CD4-positive, alpha-beta T cell treated with Interleukin-21 for 1 hour (primary cell): ENCODE measurements at regions not wholly inside any gene's neighbourhood (a gene's known extent, or its start where the extent isn't known, plus 50 kb on each side); places are given as distances from the start of the nearest gene placed in this dataset.
"Not testable (repeated sequence)": the region's sequence is repeated elsewhere in the genome, so short reads cannot be mapped to it uniquely, and the experiment has no call there.

Source experiments
- DNase-seq: peaks from one replicate; pipeline ENCODE4 v3.0.0-alpha.2; 2020

DNA sequence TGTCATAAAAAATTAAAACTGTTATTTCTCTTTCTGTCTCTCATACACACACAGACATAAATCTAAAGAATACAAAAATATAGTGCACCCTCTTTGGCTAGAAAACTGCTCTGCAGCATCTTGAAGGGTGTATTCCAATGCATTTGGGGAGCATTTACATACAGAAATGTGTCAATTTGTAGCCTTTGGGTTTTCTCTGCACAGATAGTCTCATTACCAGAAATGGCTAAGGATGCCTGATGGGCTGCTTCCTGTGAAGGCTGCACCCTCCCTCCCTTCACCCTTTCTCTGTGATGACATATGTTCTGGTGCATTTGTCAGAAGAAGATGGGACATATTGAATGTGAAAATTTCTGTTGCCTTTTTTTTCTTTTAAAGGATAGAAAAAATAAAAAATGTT, 1239.3 kb downstream of the CDH11 start:
- DNase-seq = no peak

DNA sequence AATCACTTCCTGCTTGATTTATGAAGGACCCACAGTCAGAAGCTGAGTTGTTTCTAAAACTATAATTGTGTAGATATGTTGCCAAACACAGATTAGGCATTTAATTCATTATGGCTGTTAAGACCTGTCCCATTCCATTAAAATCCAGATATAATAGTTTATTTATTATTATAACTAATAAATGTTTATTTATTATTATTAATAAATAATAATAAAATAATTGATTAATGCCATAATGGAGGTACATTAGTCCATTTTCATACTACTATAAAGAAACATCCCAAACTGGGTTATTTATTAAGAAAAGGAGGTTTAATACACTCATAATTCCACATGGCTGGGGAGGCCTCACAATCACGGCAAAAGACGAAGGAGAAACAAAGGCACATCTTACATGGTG, 1240.9 kb downstream of the CDH11 start:
- DNase-seq = no peak

DNA sequence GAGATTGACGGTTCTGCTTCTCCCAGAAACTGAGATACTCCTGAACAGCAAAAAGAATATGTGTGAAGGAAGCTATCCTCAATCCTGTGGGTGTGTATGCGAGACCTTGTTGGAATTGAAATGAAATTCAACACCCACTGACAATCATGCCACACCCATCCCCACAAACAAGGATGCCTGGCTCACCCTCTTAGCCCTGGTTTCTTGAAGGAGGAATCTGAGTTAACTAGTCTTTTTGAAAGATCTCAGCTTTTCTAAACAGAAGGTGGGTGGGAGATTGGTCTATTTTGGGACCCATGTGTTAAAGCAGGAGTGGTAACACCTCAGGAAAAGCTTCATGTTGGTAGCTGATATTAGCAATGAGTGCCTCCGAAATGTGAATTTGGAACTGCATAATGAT, 1244.5 kb downstream of the CDH11 start:
- DNase-seq = no peak

DNA sequence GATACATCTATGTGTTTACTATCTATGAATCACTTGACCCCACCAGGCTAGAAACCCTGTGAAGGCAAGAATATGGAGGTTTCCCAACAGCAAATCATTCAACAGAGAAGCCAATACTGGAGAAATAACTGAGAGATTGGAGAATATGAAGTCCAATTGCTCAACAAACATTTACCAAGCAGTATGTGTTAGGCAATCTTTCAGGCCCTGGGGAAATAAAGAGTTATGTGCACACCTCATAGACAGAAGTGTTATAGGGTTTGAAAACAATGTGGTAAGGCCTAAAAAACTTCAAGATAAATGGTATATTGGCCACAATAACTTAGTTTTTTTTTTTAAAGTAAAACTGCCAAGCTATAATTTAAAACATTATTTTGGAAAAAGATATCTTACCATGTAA, 1245.8 kb downstream of the CDH11 start:
- no peak for DNase-seq

DNA sequence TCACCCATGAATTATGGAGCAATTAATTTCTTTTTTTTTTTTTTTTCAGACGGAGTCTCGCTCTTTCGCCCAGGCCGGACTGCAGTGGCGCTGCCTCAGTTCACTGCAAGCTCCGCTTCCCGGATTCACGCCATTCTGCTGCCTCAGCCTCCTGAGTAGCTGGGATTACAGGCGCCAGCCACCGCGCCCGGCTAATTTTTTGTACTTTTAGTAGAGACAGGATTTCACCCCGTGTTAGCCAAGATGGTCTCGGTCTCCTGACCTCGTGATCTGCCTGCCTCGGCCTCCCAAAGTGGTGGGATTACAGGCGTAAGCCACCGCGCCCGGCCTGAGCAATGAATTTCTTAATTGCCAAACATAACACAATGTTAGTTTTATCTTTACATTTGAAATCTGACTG, 1261.2 kb downstream of the CDH11 start:
- DNase-seq = not testable (repeated sequence)

DNA sequence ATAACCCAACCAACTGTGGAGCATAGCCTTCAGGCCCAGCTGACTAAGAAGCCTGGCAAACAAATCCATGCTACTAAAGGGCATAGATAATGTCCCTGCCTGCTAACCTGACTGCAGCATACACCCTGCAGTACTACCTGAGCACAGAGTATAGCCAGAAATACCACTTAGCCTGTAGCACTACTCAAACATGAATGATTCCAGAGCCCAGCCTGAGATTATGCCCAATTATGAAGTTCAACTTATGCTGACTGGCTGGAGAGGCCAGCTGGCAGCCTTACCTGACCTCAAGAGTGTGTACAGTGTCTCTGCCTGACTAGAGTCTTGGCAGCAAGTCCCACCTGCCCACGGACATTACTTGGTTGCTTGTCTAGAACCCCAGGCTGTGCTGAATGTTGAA, 1265.3 kb downstream of the CDH11 start:
- DNase-seq = no peak

DNA sequence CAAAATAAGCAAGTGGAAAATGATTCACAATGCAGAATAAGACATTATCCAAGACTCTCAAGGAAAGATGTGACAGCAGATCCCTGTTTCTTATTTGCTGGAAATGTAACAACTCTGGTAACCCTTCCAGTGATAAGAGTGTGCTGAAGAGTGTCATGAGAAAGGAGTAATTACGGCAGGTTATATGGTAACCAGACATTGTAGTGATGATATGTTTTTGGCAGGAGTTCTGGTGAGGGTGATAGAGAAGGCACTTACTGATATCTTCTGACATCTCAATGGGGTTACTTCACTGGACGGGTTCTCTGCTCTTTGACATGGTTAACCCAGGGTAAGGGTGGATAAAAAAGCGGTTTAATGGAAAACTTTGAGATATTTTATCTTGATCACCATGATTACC, 1270.9 kb downstream of the CDH11 start:
- no peak for DNase-seq

DNA sequence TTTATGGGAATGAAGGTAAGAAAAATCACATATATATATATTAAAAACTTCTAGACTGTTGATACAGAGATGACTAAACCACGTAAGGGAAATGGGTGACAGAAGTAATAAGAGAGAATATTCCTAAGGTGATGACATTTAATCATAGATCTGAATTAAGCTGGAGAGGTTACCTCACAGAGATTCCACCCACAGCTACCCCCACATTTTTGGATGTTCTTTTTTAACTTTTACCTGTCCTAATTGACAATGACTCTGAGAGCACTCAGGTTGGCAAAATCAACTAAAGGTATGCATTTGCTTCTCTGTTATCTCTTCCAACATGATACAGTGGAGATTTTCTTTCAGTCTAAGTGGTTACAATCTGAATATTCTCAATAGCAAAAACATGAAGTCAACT, 1280.6 kb downstream of the CDH11 start:
- DNase-seq = no peak

DNA sequence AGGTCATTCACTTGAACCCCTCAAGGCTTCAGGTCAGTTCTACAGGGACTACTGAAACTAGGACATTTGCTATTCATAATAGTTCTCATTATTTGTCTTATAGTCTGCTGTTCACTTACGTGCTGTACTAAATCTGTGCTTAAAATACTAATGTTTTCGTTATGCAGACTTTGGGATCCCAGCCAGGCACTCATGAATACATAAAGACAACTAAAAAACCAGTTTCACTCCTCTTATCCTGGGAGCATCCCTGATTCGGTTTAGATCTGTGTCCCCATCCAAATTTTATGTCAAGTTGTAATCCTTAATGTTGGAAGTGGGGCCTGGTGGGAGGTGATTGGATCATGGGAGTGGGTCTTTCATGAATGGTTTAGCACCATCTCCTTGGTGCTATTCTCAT, 1291.8 kb downstream of the CDH11 start:
- DNase-seq = no peak

DNA sequence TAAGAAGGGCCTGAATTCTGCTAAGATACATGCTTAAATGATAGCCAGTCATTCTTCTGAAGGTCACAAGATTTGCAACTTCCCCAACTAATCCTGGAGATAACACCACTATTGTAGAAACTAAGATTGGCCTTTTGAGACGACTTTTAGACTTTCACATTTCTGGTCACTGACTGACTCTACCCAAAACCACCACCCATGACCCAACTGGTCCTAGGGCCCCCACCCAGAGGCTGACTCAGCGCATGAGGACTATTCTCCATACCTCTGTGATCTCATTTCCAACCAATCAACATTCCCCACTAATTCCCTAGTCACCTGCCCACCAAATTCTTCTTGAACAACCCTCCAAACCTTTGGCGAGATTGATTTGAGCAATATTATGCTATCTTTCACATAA, 1299.0 kb downstream of the CDH11 start:
- DNase-seq = no peak

DNA sequence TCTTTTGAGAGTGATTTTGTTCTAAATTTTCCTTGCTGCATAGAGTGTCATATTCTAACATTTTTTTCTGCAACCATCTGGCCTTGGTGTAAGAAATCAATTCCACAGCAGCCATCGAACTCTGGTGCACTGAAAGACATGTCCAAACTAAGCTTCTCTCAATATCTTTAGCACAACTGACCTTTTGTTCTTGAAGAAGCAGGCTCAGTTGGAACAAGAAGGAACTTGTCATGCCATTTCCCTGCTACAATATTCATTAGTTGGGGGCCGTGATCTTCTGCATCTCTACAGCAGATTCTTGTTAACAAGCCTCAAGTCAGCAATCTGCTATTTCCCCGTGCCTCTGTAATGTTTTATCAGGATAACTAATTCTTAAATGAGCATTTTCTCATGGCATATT, 1305.6 kb downstream of the CDH11 start:
- no peak for DNase-seq

DNA sequence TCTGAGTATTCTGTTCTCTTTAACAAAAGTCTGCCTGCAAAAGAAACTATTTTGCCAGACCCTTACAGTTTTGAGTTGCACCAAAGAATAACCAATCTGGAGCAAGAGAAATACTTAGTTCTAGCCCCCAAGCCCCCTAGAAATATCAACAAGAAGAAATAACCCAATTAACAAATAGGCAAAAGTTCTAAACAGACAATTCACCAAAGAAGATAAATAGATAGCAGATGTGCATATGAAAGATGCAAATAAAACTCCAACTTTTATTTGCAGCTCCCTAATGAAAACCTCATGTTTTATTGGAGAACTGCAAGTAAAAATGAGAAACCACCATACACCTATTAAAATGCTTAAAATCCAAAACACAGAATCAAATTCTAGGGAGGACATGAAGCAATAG, 1308.0 kb downstream of the CDH11 start:
- no peak for DNase-seq

DNA sequence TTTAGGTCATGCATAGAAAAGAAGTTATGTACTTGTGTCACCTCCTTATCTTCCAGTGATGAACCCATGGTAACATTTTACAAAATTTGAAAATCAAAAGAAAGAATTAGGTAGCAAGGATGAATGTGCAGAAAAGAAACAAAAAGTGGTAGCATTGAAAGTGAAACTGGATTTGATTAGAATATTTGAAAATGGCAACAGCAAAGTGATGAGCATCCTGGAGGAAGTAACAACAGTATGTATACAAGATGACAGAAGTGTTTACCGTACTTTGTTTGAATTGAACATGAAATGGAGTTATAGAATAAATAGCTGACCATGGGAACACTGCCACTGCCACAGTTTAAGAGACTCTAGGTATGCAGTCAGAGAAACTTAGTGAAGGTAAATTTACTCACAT, 1313.1 kb downstream of the CDH11 start:
- no peak for DNase-seq

DNA sequence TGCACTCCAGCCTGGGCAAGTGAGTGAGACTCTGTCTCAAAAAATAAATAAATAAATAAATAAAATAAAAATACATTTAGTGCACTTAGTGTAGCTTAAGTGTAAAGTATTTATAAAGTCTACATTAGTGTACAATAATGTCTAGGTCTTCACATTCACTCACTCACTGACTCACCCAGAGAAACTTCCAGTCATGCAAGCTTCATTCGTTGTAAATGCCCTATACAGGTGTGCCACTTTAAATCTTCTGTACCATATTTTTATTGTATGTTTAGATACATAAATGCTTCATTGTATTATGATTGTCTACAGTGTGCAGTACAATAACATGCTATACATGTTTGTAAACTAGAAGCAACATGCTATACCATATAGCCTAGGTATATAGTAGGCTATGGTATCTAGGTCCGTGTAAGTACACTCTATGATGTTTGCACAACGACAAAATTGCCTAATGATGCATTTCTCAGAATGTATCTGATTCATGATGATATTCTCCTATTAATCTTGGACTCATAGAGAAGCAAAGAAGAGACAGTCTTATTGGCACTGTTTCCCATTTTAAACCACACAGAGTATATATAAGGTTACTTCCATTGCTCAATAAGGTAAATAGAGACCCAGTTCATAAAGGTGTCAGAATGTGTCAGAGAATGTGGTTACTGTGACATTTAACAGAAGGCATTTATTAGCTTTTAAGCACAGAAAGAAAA, 1314.9 kb downstream of the CDH11 start:
- DNase-seq = no peak

DNA sequence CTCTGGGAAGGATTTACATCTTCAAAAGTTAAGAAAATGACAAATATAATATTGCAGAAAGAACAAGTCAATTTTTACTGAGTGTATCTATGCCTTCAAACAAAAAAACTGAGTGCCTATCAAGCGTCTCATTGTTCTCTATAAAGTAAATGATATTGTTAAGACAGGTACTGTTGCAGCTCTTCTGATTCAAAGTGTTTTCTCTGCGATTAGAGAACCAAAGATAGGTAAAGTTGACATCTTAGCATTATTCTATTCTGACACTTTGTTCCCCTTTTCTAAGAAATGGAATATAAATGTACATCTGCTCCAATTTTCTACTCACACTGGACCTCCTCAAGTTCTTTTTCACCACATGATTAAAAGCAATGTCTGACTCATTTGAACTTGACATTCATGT, 1317.7 kb downstream of the CDH11 start:
- DNase-seq = no peak

DNA sequence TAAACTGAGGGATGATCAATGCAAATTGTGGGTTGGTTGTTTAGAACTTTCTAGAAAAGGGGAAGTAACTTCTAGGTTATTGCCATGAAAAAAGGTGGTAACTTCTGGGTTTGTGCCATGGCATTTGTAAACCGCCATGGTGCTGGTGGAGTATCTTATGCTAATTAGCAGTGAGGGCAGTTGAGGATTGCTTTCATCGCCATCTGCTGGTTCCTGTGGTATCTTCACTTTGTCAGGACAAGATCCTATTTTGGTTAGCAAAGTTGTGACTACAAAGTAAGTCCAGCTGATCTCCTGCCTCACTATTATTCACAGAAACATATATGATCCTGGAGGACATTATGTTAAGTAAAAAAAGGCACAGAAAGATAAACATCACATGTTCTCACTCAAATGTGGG, 1332.3 kb downstream of the CDH11 start:
- DNase-seq = no peak

DNA sequence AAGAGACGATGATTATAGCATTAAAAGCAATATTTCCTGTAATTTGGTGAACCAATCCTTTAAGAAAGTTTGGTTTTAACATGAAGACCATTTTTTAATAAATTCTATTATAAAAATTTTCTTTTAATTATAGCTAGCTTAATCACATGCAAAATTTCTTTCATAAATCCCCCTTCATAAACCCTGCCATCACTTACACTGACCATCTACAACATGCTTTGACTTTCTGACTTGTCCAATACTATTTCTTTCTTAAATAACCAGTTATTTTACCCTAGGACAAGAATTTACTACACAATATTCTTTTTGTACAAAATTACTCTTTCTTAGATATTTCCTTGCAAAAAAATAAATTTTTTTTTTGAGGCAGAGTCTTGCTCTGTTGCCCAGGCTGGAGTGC, 1334.8 kb downstream of the CDH11 start:
- no peak for DNase-seq

DNA sequence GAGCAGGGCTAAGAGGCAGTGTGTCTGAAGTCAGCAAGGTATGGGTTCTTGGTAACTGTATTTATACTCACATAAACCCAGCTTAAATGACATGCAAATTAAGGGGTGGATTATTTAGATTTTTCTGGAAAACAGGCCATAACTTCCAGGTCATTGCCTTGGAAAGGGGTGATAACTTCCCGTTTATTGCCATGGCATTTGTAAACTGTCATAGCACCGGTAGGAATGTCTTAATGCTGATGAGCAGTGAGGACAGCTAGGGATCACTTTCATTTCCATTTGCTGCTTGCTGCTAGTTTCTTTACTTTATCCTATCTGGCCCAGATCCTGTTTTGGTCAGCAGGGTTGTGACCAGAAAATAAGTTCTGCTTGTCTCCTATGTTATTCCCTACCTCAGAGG, 1336.7 kb downstream of the CDH11 start:
- no peak for DNase-seq

DNA sequence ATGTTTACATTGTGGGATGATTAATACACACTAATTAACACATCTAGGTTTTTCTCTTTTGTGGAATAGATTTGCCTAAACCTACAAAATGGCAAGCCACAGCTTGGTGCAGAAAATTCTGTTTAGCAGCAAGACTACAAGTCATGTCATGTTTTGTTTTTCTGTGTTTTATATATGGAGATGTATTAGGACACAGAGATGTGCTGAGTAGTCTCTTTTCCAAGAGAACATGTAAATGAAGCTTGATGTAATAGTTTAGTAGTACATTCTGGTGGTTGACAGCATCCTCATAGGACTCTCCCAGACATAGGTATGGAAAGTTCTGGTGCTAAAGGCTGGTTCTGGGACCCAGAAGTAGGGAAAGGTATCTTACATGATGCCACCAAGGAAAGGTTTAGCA, 1345.4 kb downstream of the CDH11 start:
- DNase-seq = no peak

DNA sequence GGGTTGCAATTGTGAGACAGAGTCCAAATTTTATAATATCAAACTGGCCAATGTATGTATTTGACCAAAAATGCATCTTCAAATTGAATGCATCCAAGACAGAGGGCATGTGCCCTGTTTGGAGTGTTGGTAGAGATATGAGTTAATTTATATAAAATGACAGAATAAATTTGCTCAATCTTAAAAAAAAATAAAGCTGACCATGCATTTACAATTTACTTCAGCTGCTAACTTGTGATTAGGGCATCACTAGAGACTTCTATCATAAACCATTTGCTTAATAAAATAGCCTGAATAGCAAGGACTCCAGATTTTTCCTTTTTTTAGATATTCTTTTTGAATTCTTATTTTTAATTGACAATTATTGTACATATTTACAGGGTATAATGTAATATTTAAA, 1345.8 kb downstream of the CDH11 start:
- DNase-seq = no peak

DNA sequence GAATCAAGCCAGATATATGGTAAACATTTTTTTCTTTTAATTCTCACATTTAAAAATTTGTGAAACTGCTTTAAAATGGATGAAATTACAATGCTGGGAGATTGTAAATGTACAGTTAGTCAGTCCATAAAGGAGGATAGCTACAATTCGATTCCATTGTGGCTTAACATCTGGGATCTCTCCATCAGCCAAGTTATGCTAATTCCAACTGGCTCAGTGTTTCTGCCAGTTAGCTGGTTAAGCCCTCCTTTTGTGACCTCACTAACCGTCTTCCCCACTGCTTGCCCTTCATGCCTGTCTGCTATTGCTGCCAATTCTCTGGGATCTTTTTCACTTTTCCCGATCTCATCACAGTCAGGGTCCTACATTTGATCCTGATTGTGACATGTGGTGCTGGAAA, 1347.6 kb downstream of the CDH11 start:
- no peak for DNase-seq

DNA sequence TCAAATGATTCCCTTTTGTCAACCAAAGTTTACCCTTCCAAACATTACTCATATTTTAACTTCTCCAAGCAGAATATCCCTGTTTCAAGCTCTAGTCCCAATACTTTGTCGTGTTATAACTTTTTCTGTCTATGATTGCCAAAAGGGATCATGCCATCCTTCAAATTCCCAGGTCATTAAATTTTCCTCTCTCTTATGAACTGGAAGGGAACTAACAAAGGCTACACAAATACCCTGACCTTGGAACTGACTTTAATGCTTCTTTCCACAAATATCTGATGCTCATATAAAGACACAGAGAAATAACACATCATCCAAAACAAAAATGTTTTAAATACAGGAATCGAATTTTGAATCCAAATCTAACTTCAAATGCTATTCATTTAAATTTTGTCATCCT, 1352.7 kb downstream of the CDH11 start:
- DNase-seq = no peak

DNA sequence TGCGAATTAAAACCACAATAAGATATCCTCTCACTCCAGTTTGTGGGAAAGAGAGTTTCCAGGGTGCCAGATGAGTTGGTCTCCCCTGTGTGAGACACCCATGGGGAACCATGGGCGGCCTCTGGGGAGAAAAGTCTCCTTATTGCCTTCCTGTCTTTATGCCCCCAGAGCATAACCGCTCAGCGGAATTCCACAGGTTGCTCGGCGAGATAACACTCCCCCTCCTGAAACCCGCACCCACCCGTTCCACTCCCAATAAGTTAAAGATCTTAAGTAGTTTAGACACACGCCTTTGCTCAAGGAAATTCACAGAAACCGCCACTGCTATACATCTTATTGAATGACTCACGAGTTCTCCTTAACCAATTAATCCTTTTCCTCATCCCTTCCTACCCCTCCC, 1361.6 kb downstream of the CDH11 start:
- DNase-seq = not testable (repeated sequence)

DNA sequence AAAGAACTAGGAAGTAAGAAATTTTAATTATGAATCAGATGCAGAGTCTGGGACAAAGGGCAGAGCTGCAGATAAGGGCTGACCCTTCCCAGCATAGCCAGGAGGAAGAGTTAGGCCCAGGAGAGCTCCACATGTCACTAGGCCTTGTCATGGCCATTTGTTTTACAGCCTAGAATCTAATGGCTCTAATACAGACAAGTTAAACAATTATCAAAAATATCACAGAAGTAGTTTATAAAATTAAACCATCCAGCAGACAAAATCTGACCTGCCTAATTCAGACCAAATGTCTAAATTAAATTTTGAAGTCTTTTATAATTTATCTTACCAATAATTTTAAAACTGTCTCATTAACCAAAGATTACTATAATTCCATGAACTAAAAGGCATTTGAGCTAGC, 1369.5 kb downstream of the CDH11 start:
- DNase-seq = no peak

DNA sequence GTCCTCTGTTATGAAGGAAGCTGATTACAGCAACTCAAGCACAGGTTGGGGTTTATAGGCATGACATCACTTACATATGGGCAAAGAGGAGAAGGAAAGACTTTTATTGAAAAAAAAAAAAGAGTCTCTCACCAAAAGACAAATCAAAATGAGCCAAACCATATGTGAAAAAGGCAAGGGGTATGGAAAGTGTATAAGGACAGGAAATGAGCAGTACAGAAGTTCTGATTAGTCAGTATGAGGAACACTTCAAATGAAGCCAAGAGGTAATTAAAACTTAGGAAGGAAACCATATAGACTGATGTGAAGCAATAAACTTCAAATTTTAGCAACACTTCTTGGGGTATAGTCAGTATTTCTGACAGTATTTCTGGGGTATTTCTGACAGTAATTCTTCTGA, 1372.6 kb downstream of the CDH11 start:
- DNase-seq = no peak

DNA sequence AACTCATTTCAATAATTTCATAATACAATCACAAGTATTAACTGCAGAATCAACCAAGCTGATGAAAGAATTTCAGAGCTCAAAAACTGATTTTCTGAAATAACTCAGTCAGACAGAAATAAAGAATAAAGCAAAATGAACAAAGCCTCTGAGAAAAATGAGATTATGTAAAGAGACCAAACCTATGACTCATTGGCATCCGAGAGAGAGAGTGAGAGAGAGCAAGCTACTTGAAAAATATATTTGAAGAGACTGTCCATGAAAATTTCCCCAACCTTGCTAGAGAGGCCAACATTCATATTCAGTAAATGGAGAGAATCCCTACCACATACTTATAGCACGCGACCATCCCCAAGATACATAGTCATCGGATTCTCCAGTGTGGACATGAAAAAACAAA, 1376.4 kb downstream of the CDH11 start:
- no peak for DNase-seq
